K562 (cell line): ENCODE measurements at regions not wholly inside any gene's neighbourhood (a gene's known extent, or its start where the extent isn't known, plus 50 kb on each side); places are given as distances from the start of the nearest gene placed in this dataset.
"Not testable (repeated sequence)": the region's sequence is repeated elsewhere in the genome, so short reads cannot be mapped to it uniquely, and the experiment has no call there.

Source experiments
- ATAC-seq: fragments of 200-7000 bp; cut with Tn5 transposase; 3 replicates; pipeline ENCODE4 v1.9.1; 2020; ENCODE audit warnings: moderate library complexity
- BruUV-seq: library from RNA; stranded (reverse); fragments of 400-500 nt; replicated peaks from 2 replicates; lab custom pipeline; 2021; lab: Mats Ljungman, UMichigan
- CTCF ChIA-PET: fragments of 300-600 bp; formaldehyde crosslinking; extraction: SDS; loops from one replicate; lab custom pipeline; 2021; ENCODE audit warnings: low intra/inter-chr PET ratio; lab: Yijun Ruan, JAX
- POLR2A ChIA-PET: fragments of 300-600, 350-650 bp; sonication (Branson Sonifier 250); formaldehyde crosslinking; extraction: SDS; loops from one replicate; lab custom pipeline; 2021; ENCODE audit warnings: antibody characterized with exemption, inconsistent platforms; lab: Yijun Ruan, JAX
- DNase-seq, 4 experiments: peaks; one replicate each; pipeline versions ENCODE4 v3.0.0 to v3.0.0-alpha.2; 2011 to 2018; ENCODE audit warnings: low spot score in 3 of 4, mixed read lengths in 3 of 4; ENCODE audit errors: extremely low read depth in 1 of 4
- FAIRE-seq: peaks from 2 replicates; lab custom pipeline; 2011; peaks lifted over from hg19 to GRCh38; lab: Jason Lieb, UNC
- H2AFZ ChIP-seq: 2 replicates; pipeline ENCODE4 v1.6.0; 2011; ENCODE audit warnings: low read depth, low read length, control low read depth, inconsistent platforms
- H3K27ac ChIP-seq: fragments of 200-600 bp; 3 replicates; pipeline ENCODE4 v1.8.0; 2011; ENCODE audit warnings: low read depth, mild to moderate bottlenecking, control low read depth, inconsistent platforms, low read length, moderate library complexity, mixed read lengths; ENCODE audit errors: extremely low read depth
- H3K27me3 ChIP-seq, 2 experiments: fragments of 300-600 bp in 1 of 2; 2 replicates in 1 of 2; 3 replicates in 1 of 2; pipeline versions ENCODE4 v1.6.0 to v1.8.0; 2011; ENCODE audit warnings: inconsistent platforms in 2 of 2, low read length in 2 of 2, mild to moderate bottlenecking in 1 of 2, mixed read lengths in 1 of 2, moderate library complexity in 1 of 2; ENCODE audit not compliant: control insufficient read depth in 2 of 2, insufficient read depth in 2 of 2
- H3K36me3 ChIP-seq: fragments of 300-600 bp; 3 replicates; pipeline ENCODE4 v1.8.0; 2011; ENCODE audit warnings: mild to moderate bottlenecking, low read length, inconsistent platforms; ENCODE audit not compliant: control insufficient read depth, insufficient read depth
- H3K4me1 ChIP-seq, 2 experiments: fragments of 200-600 bp in 1 of 2; replicated peaks in 1 of 2; 2 replicates in 1 of 2; 3 replicates in 1 of 2; pipeline versions ENCODE4 v1.5.1 to v1.8.0; 2011; ENCODE audit warnings: inconsistent platforms in 2 of 2, low read length in 2 of 2, mild to moderate bottlenecking in 1 of 2, mixed read lengths in 1 of 2, moderate library complexity in 1 of 2; ENCODE audit not compliant: control insufficient read depth in 2 of 2, insufficient read depth in 2 of 2
- H3K4me2 ChIP-seq: 2 replicates; pipeline ENCODE4 v1.6.1; 2011; ENCODE audit warnings: low read length, control low read depth, inconsistent platforms, mixed read lengths; ENCODE audit not compliant: insufficient read depth
- H3K4me3 ChIP-seq: fragments of 200-600 bp; sonication (generic), shearing (Covaris generic); 2 replicates; pipeline ENCODE4 v1.5.1; 2016; ENCODE audit warnings: control low read depth, inconsistent platforms
- H3K79me2 ChIP-seq: fragments of 200-600 bp; 3 replicates; pipeline ENCODE4 v1.8.0; 2011; ENCODE audit warnings: low read length, inconsistent platforms; ENCODE audit not compliant: control insufficient read depth, insufficient read depth
- H3K9ac ChIP-seq, 2 experiments: 2 replicates each; pipeline versions ENCODE4 v1.6.0 to v1.6.1; 2011; ENCODE audit warnings: low read depth in 2 of 2, low read length in 2 of 2, control low read depth in 1 of 2, inconsistent platforms in 1 of 2, mild to moderate bottlenecking in 1 of 2, mixed read lengths in 1 of 2; ENCODE audit not compliant: insufficient read depth in 1 of 2
- H3K9me1 ChIP-seq: one replicate; pipeline ENCODE4 v1.6.0; 2011; ENCODE audit warnings: inconsistent platforms, mild to moderate bottlenecking, low read length, moderate library complexity; ENCODE audit not compliant: control insufficient read depth, insufficient read depth
- H3K9me3 ChIP-seq: replicated peaks from 2 replicates; pipeline ENCODE4 v1.5.1; 2011; ENCODE audit warnings: low read depth, low read length, inconsistent platforms; ENCODE audit not compliant: control insufficient read depth, insufficient read depth
- H4K20me1 ChIP-seq: replicated peaks from 2 replicates; pipeline ENCODE4 v1.6.1; 2011; ENCODE audit warnings: low read length, inconsistent platforms, mixed read lengths; ENCODE audit not compliant: control insufficient read depth, insufficient read depth
- SMAD3 ChIP-seq: fragments of 450-650 bp; formaldehyde crosslinking; conservative IDR thresholded peaks from 2 replicates; pipeline ENCODE4 v1.4.0; 2020; ENCODE audit warnings: mild to moderate bottlenecking
- WGBS: fragments of 100-300 bp; shearing (Covaris generic); methylation state at CpG from one replicate; pipeline ENCODE4 v1.1.6; 2016; ENCODE audit warnings: low coverage, mixed read lengths; ENCODE audit not compliant: insufficient coverage; ENCODE audit errors: missing lambda C conversion rate; 5-methylcytosine and 5-hydroxymethylcytosine counted together
- in situ Hi-C: fragments of 300-500 bp; cut with MboI; formaldehyde crosslinking; loops from 4 replicates; pipeline ENCODE4 v1.15.0; 2018; ENCODE audit warnings: inconsistent platforms, mixed read lengths
- intact Hi-C: fragments of 100-400 bp; cut with micrococcal nuclease; formaldehyde crosslinking; loops from 2 replicates; pipeline ENCODE4 v1.14.2; 2022

DNA sequence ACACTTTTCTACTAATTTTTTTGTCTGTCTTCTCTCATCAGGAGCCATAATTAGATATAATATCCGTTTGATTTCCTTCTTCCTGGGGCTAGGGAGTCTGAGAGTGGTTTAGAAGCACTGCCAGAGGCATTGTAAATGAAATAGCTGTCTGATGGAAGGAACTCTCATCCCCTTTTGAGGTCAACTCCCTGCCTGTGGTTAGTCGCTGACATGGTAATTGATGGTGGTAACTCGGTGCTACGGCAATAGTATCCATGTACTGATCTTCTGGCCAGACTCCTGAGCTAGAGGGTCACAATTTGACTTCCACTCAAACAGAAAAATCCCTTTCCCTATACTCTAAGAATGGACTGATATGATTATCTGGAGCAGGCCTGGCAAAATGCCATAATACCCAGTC lies 108.1 kb upstream of the TRPC5 start:
- no peak overlapping the region for H3K27ac ChIP-seq
- H3K79me2 ChIP-seq = no peaks in the 10 kb centered on the region
- no peaks in the 10 kb centered on the region for H3K4me1 ChIP-seq
- H4K20me1 ChIP-seq = no peaks in the 10 kb centered on the region
- 0% methylated on average over 4 of the region's 4 CpGs for WGBS
- H3K4me2 ChIP-seq = no peak overlapping the region
- no peaks in the 10 kb centered on the region for H3K9me3 ChIP-seq
- no peaks in the 10 kb centered on the region for H3K27me3 ChIP-seq
- ATAC-seq (no peak), DNase-seq (no peak), FAIRE-seq (no peak)
- ChIA-PET POLR2A (no interaction called here), CTCF (no interaction called here)
- H3K9ac ChIP-seq = no peak overlapping the region
- H2AFZ ChIP-seq = no peak overlapping the region
- H3K9me1 ChIP-seq = no peaks in the 10 kb centered on the region
- no peaks in the 10 kb centered on the region for H3K36me3 ChIP-seq
- in situ Hi-C loops = no loop called here
- TF ChIP-seq SMAD3 = no peak
- TF ChIP-seq, all 486 proteins: peak for 0
- no peak overlapping the region for H3K4me3 ChIP-seq
- BruUV-seq = no TSS peak
- intact Hi-C loops = no loop called here

GRCh38 chrX:112181361-112181760 lies 98.8 kb upstream of the TRPC5 start:
- H3K9me1 ChIP-seq, FAIRE-seq, H3K27ac ChIP-seq, H3K9me3 ChIP-seq, H3K27me3 ChIP-seq, H3K79me2 ChIP-seq, H2AFZ ChIP-seq, in situ Hi-C loops, ATAC-seq, BruUV-seq, DNase-seq, H3K4me3 ChIP-seq, H3K4me1 ChIP-seq, H3K36me3 ChIP-seq, H3K9ac ChIP-seq, CTCF ChIA-PET, H3K4me2 ChIP-seq, H4K20me1 ChIP-seq, intact Hi-C loops: not testable (repeated sequence)
- POLR2A ChIA-PET = interaction anchor here (0.5 kb wide), 1 partner anchor 51 kb away, joined by 3 read pairs; no protein-coding TSS in a partner anchor
- WGBS = 0% methylated on average over 1 of the region's 3 CpGs
